Upper lobe of left lung (tissue), 4 donors: ENCODE measurements at regions not wholly inside any gene's neighbourhood (a gene's known extent, or its start where the extent isn't known, plus 50 kb on each side); places are given as distances from the start of the nearest gene placed in this dataset.

Source experiments
- POLR2AphosphoS5 ChIP-seq, 2 donors: sonication (generic); formaldehyde crosslinking; IDR thresholded peaks; one replicate each; pipeline ENCODE4 v1.5.1; 2017; ENCODE audit warnings: antibody characterized with exemption in 2 of 2
- TF ChIP-seq, protein P1 (sequence below), 6 experiments: fragments of 450-650 bp in 4 of 6; fragments of 200-600 bp in 2 of 6; sonication (generic) in 2 of 6; IDR thresholded peaks; one replicate each; pipeline ENCODE4 v1.5.1; 2016 to 2019; ENCODE audit warnings: antibody characterized with exemption in 6 of 6

DNA sequence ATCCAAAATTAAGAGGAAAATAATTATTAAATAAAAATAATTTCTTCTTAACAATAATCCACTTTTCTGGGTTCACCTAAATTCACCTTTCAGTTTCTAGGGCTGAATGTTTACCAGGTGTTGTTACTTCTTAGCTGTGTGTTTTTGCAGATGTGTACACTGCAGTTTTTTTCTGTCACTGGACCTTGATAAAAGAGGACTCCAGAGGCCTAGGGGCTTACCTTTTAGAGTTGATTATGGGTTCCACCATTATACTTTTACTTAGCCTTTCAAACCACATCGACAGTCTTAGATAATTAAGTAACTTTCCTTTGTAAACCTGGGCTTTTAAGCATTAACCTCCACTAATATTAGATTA is 766.5 kb downstream of the BCKDHB start:
- TF ChIP-seq POLR2AphosphoS5 (IDR thresholded peaks at IDR 0.05): no peak
- TF ChIP-seq, protein P1, sequence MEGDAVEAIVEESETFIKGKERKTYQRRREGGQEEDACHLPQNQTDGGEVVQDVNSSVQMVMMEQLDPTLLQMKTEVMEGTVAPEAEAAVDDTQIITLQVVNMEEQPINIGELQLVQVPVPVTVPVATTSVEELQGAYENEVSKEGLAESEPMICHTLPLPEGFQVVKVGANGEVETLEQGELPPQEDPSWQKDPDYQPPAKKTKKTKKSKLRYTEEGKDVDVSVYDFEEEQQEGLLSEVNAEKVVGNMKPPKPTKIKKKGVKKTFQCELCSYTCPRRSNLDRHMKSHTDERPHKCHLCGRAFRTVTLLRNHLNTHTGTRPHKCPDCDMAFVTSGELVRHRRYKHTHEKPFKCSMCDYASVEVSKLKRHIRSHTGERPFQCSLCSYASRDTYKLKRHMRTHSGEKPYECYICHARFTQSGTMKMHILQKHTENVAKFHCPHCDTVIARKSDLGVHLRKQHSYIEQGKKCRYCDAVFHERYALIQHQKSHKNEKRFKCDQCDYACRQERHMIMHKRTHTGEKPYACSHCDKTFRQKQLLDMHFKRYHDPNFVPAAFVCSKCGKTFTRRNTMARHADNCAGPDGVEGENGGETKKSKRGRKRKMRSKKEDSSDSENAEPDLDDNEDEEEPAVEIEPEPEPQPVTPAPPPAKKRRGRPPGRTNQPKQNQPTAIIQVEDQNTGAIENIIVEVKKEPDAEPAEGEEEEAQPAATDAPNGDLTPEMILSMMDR (IDR thresholded peaks at IDR 0.05): no peak
